OCI-M1 (cell line): ENCODE measurements at regions not wholly inside any gene's neighbourhood (a gene's known extent, or its start where the extent isn't known, plus 50 kb on each side); places are given as distances from the start of the nearest gene placed in this dataset.

ENCODE experiments used
- DNase-seq: peaks from one replicate; lab custom pipeline; 2025; lab: John Stamatoyannopoulos, UW

DNA sequence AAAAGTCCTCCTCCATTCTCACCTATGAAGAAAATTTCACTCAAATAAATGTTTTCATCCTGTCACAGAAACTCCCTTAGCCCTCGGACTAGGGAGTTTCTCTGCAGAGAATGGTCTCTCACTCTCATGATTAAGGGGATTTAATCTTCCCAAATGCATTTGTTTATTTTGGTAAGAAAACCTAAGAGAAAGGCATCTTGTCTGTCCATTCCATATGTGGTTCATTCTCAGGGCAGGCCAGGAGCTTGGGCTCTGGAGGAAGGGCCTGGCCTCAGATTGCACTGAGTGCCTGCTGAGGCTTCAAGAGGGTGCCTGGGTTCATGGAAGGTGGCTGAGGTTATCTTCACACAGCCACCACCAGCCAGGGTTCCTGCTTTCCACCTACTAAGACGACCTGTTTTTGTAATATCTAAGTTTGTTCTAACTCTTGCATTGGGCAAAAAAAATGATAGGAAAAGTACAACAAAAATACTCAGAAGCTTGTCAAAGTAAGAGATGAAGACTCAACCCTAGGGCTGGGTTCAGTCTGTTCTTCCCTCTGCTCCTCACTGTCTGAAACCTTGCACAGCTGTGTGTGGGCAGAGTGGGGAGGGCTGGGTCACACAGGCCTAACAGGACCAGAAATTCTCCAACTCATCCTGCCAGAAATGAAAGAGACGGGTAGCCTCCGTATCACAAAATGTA, 186.7 kb downstream of the CXCL12 start:
- DNase-seq: no peak

- no peak for DNase-seq
These were observed 187.3 kb downstream of the CXCL12 start for GRCh38 chr10:44197646-44198045.

GRCh38 chr10:44196336-44196735, 188.6 kb downstream of the CXCL12 start:
- DNase-seq: no peak

- no peak for DNase-seq
These were observed 188.9 kb downstream of the CXCL12 start for GRCh38 chr10:44196008-44196320.

GRCh38 chr10:44195112-44196007, 189.5 kb downstream of the CXCL12 start:
- DNase-seq: no peak

DNA sequence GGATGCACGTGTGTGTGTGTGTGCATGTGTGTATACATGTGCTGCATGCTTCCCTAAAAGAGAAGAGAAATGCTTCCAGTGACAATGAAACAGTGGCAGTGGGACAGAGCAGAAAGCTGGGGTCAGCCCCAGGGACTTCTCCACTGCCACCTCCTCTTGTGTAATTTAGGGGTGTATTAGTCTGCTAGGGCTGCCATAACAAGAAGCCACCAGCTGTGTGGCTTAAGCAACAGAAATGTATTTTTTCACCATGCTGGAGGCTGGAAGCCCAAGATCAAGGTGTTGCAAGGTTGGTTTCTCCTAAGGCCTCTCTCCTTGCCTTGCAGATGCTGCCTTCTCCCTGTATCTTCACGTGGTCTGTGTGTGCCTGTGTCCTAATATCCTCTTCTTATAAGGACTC, 190.5 kb downstream of the CXCL12 start:
- no peak for DNase-seq

DNA sequence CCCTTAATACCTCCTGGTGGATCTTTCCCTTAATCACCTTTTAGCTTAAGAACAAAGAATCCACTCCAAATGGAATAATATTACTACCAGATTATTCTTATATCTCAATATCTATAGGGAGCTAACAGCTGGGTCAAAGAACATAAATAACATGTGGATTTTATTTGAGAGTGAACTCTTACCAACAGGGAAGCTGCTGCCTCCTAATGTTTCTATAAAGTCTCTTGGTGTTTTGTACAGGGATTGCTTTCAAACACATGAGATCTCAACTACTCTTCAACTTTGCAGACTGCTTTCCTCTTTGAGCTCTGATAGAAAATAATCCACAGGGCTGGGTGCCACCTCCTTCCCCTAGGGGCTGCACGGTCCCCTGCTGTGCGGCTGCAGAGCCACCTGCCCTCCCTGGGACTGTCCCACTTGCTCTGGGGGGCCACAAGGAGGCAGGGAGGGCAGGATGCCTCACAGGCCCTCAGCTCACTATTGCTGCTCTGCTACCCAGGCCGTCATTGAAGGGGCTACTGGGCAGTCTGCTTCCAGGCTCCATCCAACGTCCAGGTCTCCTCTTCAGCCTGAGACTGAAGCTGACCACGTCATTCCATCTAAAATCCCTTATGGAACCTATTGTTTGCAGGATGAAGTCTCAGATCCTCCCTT, 191.2 kb downstream of the CXCL12 start:
- no peak for DNase-seq

DNA sequence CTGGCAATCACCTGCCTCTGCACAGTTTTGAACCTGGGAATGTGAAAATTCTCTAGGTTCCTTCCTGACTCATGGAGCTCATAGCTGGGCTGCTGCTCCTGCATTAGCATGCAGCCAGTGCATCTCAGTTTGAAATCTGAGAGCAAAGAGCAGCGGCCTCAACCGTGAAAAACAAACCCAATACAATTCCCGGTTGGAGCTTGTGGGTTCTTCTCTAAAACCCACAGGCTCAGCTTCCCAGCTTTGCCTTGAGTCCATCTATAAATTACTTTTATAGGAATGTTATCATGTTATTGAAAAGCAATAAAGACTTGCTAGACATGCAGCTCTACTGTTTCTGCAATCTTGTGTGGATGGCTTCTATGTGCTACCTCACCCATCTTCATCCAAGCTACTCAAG, 191.7 kb downstream of the CXCL12 start:
- no peak for DNase-seq

- DNase-seq: no peak
These were observed 192.5 kb downstream of the CXCL12 start for GRCh38 chr10:44192435-44192834.

DNA sequence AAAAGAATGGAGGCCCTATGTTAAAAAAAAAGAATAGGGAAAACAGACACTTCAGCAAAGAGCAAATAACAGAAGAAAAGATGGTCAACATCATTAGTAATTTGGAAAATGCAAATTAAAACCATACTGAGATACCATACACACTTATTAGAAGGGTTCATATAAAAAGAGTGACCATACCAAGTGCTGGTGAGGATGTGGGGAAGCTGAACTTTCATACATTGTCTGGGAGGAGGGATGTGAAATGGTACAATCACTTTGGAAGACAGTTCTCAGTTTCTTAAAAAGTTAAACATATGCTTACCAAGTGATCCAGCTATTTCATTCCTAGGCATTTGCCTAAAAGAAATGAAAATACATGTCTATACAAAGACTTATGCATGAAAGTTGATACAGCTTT, 194.4 kb downstream of the CXCL12 start:
- no peak for DNase-seq

GRCh38 chr10:44186821-44187220, 198.1 kb downstream of the CXCL12 start:
- DNase-seq: no peak

DNA sequence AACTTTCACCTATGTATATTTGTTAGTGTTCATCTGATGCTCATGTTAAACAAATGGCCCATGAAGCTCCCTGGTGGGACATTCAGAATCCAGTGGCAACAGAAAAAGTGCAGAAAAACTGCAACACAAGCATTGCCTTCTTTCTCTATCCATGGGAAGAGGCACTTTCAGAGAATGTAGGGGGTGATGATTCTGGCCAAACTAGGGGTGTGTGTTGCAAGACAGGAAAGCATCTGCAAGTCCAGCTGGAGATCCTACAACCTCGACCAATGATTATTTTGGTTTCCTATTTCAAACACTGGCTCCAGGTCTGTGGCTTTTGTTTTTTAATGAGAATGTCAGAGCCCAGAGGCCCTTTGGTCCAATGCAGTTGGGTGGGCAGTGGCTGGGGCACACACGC, 198.7 kb downstream of the CXCL12 start:
- no peak for DNase-seq

- no peak for DNase-seq
These were observed 199.6 kb downstream of the CXCL12 start for GRCh38 chr10:44185315-44185666.

- DNase-seq: no peak
These were observed 200.1 kb downstream of the CXCL12 start for GRCh38 chr10:44184633-44185314.

GRCh38 chr10:44183667-44184632, 200.9 kb downstream of the CXCL12 start:
- DNase-seq: no peak

- no peak for DNase-seq
These were observed 202.0 kb downstream of the CXCL12 start for GRCh38 chr10:44182909-44183308.

GRCh38 chr10:44180321-44181168, 204.4 kb downstream of the CXCL12 start:
- no peak for DNase-seq

GRCh38 chr10:44178856-44179255, 206.0 kb downstream of the CXCL12 start:
- DNase-seq: no peak

GRCh38 chr10:44178281-44178680, 206.6 kb downstream of the CXCL12 start:
- DNase-seq: no peak

GRCh38 chr10:44177610-44178009, 207.3 kb downstream of the CXCL12 start:
- DNase-seq: no peak
